Esophagus squamous epithelium (tissue), 5 donors: ENCODE measurements at regions not wholly inside any gene's neighbourhood (a gene's known extent, or its start where the extent isn't known, plus 50 kb on each side); places are given as distances from the start of the nearest gene placed in this dataset.

ENCODE experiments used
- DNase-seq: peaks from one replicate; lab custom pipeline; 2025; lab: John Stamatoyannopoulos, UW
- H3K27ac ChIP-seq, 4 donors: fragments of 200-600 bp; sonication (generic); one replicate each; pipeline ENCODE4 v1.5.1; 2016 to 2019; ENCODE audit warnings: mild to moderate bottlenecking in 1 of 4
- H3K27me3 ChIP-seq, 4 donors: fragments of 200-600 bp; sonication (generic); 1 replicate in 3 of 4; 2 replicates in 1 of 4; pipeline versions ENCODE4 v1.5.1 to v1.6.0; 2017 to 2021; ENCODE audit warnings: antibody characterized with exemption in 1 of 4
- H3K36me3 ChIP-seq, 3 donors: fragments of 200-600 bp; sonication (generic); one replicate each; pipeline ENCODE4 v1.5.1; 2016 to 2019
- H3K4me1 ChIP-seq, 3 donors: fragments of 200-600 bp; sonication (generic); one replicate each; pipeline ENCODE4 v1.5.1; 2017 to 2019
- H3K4me3 ChIP-seq, 4 donors: fragments of 200-600 bp; sonication (generic); 1 replicate in 3 of 4; 2 replicates in 1 of 4; pipeline ENCODE4 v1.5.1; 2016 to 2019; ENCODE audit warnings: mild to moderate bottlenecking in 2 of 4, moderate library complexity in 1 of 4
- H3K9me3 ChIP-seq, 3 donors: fragments of 200-600 bp; sonication (generic); one replicate each; pipeline ENCODE4 v1.5.1; 2016 to 2019
- CTCF ChIP-seq, 6 experiments: fragments of 450-650 bp in 4 of 6; fragments of 200-600 bp in 2 of 6; sonication (generic) in 2 of 6; IDR thresholded peaks; one replicate each; pipeline ENCODE4 v1.5.1; 2016 to 2019; ENCODE audit warnings: antibody characterized with exemption in 6 of 6, mild to moderate bottlenecking in 4 of 6, moderate library complexity in 4 of 6
- POLR2A ChIP-seq, 4 donors: fragments of 450-650 bp; IDR thresholded peaks; one replicate each; pipeline ENCODE4 v1.6.1; 2017; ENCODE audit warnings: antibody characterized with exemption in 4 of 4, mild to moderate bottlenecking in 4 of 4, moderate library complexity in 3 of 4
- WGBS, 2 donors: methylation state at CpG; one replicate each; pipeline ENCODE4 v1.1.5; 2018; 5-methylcytosine and 5-hydroxymethylcytosine counted together
- intact Hi-C: fragments of 100-400 bp; cut with DNase I; formaldehyde crosslinking; loops from one replicate; pipeline ENCODE4 v1.15.0; 2022
- donor health status: DM: yes; HTN: yes; CAD: no.

- Histone ChIP-seq H3K9me3 (no peaks in the 10 kb centered on the region), H3K4me1 (peaks cover 0 to 10% (median 0%) of the 10 kb centered on the region in 3 donors), H3K27ac (no peak overlapping the region), H3K4me3 (no peak overlapping the region), H3K27me3 (no peaks in the 10 kb centered on the region), H3K36me3 (no peaks in the 10 kb centered on the region)
- WGBS, 2 donors = 14 to 24% methylated on average over 1 of the region's 1 CpG
- intact Hi-C loops = no loop called here
- DNase-seq = no peak
- no peak for TF ChIP-seq POLR2A (IDR thresholded peaks at IDR 0.05)
Measured at GRCh38 chr6:90720404-90720803, 133.5 kb upstream of the MAP3K7 start.

GRCh38 chr6:90719321-90720195, 132.7 kb upstream of the MAP3K7 start:
- H3K4me3 ChIP-seq = no peak overlapping the region
- TF ChIP-seq POLR2A (IDR thresholded peaks at IDR 0.05) (no peak), CTCF (IDR thresholded peaks at IDR 0.05) (no peak)
- intact Hi-C loops = no loop called here
- H3K27me3 ChIP-seq = no peaks in the 10 kb centered on the region
- DNase-seq = no peak
- 37 to 41% methylated on average over 3 of the region's 3 CpGs for WGBS, 2 donors
- H3K27ac ChIP-seq = no peak overlapping the region
- H3K4me1 ChIP-seq = peaks cover 0 to 17% (median 0%) of the 10 kb centered on the region in 3 donors
- H3K36me3 ChIP-seq = no peaks in the 10 kb centered on the region
- no peaks in the 10 kb centered on the region for H3K9me3 ChIP-seq

GRCh38 chr6:90716376-90716775, 129.5 kb upstream of the MAP3K7 start:
- Histone ChIP-seq H3K27ac (no peak overlapping the region), H3K4me1 (peaks cover 0 to 17% (median 0%) of the 10 kb centered on the region in 3 donors), H3K36me3 (no peaks in the 10 kb centered on the region), H3K4me3 (no peak overlapping the region), H3K9me3 (no peaks in the 10 kb centered on the region), H3K27me3 (no peaks in the 10 kb centered on the region)
- no peak for TF ChIP-seq POLR2A (IDR thresholded peaks at IDR 0.05)
- TF ChIP-seq CTCF (IDR thresholded peaks at IDR 0.05) = no peak
- intact Hi-C loops = no loop called here
- WGBS, 2 donors = 20 to 21% methylated on average over 1 of the region's 1 CpG
- no peak for DNase-seq

GRCh38 chr6:90715093-90715655, 128.3 kb upstream of the MAP3K7 start:
- peaks cover 0 to 17% (median 0%) of the 10 kb centered on the region in 3 donors for H3K4me1 ChIP-seq
- intact Hi-C loops = no loop called here
- no peak for TF ChIP-seq POLR2A (IDR thresholded peaks at IDR 0.05)
- no peak for TF ChIP-seq CTCF (IDR thresholded peaks at IDR 0.05)
- H3K27me3 ChIP-seq = no peaks in the 10 kb centered on the region
- WGBS, 2 donors = 69 to 73% methylated on average over 13 of the region's 13 CpGs
- no peaks in the 10 kb centered on the region for H3K36me3 ChIP-seq
- H3K27ac ChIP-seq = no peak overlapping the region
- DNase-seq = no peak
- no peaks in the 10 kb centered on the region for H3K9me3 ChIP-seq
- H3K4me3 ChIP-seq = no peak overlapping the region

GRCh38 chr6:90714319-90714718, 127.4 kb upstream of the MAP3K7 start:
- Histone ChIP-seq H3K27me3 (no peaks in the 10 kb centered on the region), H3K36me3 (no peaks in the 10 kb centered on the region), H3K4me3 (no peak overlapping the region), H3K9me3 (no peaks in the 10 kb centered on the region), H3K4me1 (peaks cover 0 to 10% (median 0%) of the 10 kb centered on the region in 3 donors), H3K27ac (no peak overlapping the region)
- TF ChIP-seq CTCF (IDR thresholded peaks at IDR 0.05) (no peak), POLR2A (IDR thresholded peaks at IDR 0.05) (no peak)
- intact Hi-C loops = no loop called here
- DNase-seq = no peak
